Mesenchymal stem cell (in vitro differentiated cells and primary cell): ENCODE measurements at regions not wholly inside any gene's neighbourhood (a gene's known extent, or its start where the extent isn't known, plus 50 kb on each side); places are given as distances from the start of the nearest gene placed in this dataset.

ENCODE experiments used
- DNase-seq: peaks from one replicate; pipeline ENCODE4 v3.0.0-alpha.2; 2013
- H2AFZ ChIP-seq: one replicate; pipeline ENCODE4 v1.6.1; 2013; ENCODE audit warnings: low read depth, mild to moderate bottlenecking, control low read depth, inconsistent platforms, low read length, moderate library complexity
- H2AK5ac ChIP-seq: 2 replicates; pipeline ENCODE4 v1.6.1; 2013; ENCODE audit warnings: low read length, moderate library complexity, mild to moderate bottlenecking, inconsistent platforms; ENCODE audit not compliant: severe bottlenecking
- H2BK120ac ChIP-seq: one replicate; pipeline ENCODE4 v1.6.1; 2013; ENCODE audit warnings: low read depth, mild to moderate bottlenecking, inconsistent platforms, low read length, moderate library complexity
- H2BK12ac ChIP-seq, 2 experiments: one replicate each; pipeline ENCODE4 v1.6.1; 2013; ENCODE audit warnings: inconsistent platforms in 2 of 2, low read length in 2 of 2, mild to moderate bottlenecking in 2 of 2, moderate library complexity in 2 of 2, control low read depth in 1 of 2
- H2BK15ac ChIP-seq: one replicate; pipeline ENCODE4 v1.6.1; 2013; ENCODE audit warnings: mild to moderate bottlenecking, low read depth, inconsistent platforms; ENCODE audit not compliant: poor library complexity, severe bottlenecking
- H2BK5ac ChIP-seq: 2 replicates; pipeline ENCODE4 v1.6.1; 2013; ENCODE audit warnings: low read depth, mild to moderate bottlenecking, low read length, control low read depth, inconsistent platforms; ENCODE audit not compliant: poor library complexity, severe bottlenecking
- H3K14ac ChIP-seq, 2 experiments: one replicate each; pipeline ENCODE4 v1.6.1; 2013; ENCODE audit warnings: inconsistent platforms in 2 of 2, low read length in 2 of 2, control low read depth in 1 of 2, mild to moderate bottlenecking in 1 of 2, moderate library complexity in 1 of 2
- H3K18ac ChIP-seq, 2 experiments: one replicate each; pipeline ENCODE4 v1.6.1; 2013; ENCODE audit warnings: inconsistent platforms in 2 of 2, low read length in 2 of 2, control low read depth in 1 of 2, low read depth in 1 of 2, mild to moderate bottlenecking in 1 of 2
- H3K23ac ChIP-seq, 2 experiments: one replicate each; pipeline ENCODE4 v1.6.1; 2013; ENCODE audit warnings: inconsistent platforms in 2 of 2, low read length in 2 of 2, mild to moderate bottlenecking in 2 of 2, moderate library complexity in 2 of 2, control low read depth in 1 of 2
- H3K27ac ChIP-seq: 2 replicates; pipeline ENCODE4 v1.5.1; 2013; ENCODE audit warnings: mild to moderate bottlenecking, moderate library complexity, low read length, control low read depth, inconsistent platforms; ENCODE audit not compliant: poor library complexity, severe bottlenecking
- H3K27me3 ChIP-seq, 2 experiments: 2 replicates each; pipeline versions ENCODE4 v1.6.1 to v1.7.0; 2013; ENCODE audit warnings: low read length in 2 of 2, mild to moderate bottlenecking in 2 of 2, moderate library complexity in 2 of 2, control low read depth in 1 of 2, inconsistent platforms in 1 of 2; ENCODE audit not compliant: control insufficient read depth in 1 of 2, insufficient read depth in 1 of 2
- H3K36me3 ChIP-seq, 2 experiments: 2 replicates each; pipeline versions ENCODE4 v1.6.1 to v1.7.0; 2013; ENCODE audit warnings: low read length in 2 of 2, control low read depth in 1 of 2, inconsistent platforms in 1 of 2, low read depth in 1 of 2, mild to moderate bottlenecking in 1 of 2; ENCODE audit not compliant: insufficient read depth in 2 of 2, control insufficient read depth in 1 of 2
- H3K4ac ChIP-seq, 2 experiments: one replicate each; pipeline ENCODE4 v1.6.1; 2013; ENCODE audit warnings: inconsistent platforms in 2 of 2, low read length in 2 of 2, mild to moderate bottlenecking in 2 of 2, moderate library complexity in 2 of 2, control low read depth in 1 of 2, low read depth in 1 of 2
- H3K4me1 ChIP-seq: 2 replicates; pipeline ENCODE4 v1.6.1; 2013; ENCODE audit warnings: low read depth, low read length, control low read depth; ENCODE audit not compliant: control insufficient read depth, insufficient read depth
- H3K4me2 ChIP-seq: 2 replicates; pipeline ENCODE4 v1.6.1; 2013; ENCODE audit warnings: low read length, mild to moderate bottlenecking, inconsistent platforms; ENCODE audit not compliant: poor library complexity, severe bottlenecking
- H3K4me3 ChIP-seq, 2 experiments: 2 replicates each; pipeline versions ENCODE4 v1.5.1 to v1.7.0; 2013; ENCODE audit warnings: low read length in 2 of 2, mild to moderate bottlenecking in 2 of 2, control low read depth in 1 of 2, low read depth in 1 of 2; ENCODE audit not compliant: insufficient read depth in 1 of 2
- H3K79me1 ChIP-seq: replicated peaks from 2 replicates; pipeline ENCODE4 v1.6.1; 2013; ENCODE audit warnings: mild to moderate bottlenecking, control low read depth, low read length, inconsistent platforms; ENCODE audit not compliant: poor library complexity, severe bottlenecking
- H3K9ac ChIP-seq: 2 replicates; pipeline ENCODE4 v1.7.0; 2013; ENCODE audit warnings: mild to moderate bottlenecking, low read length, moderate library complexity
- H3K9me3 ChIP-seq: 2 replicates; pipeline ENCODE4 v1.7.0; 2013; ENCODE audit warnings: mild to moderate bottlenecking, low read length; ENCODE audit not compliant: control insufficient read depth
- H4K8ac ChIP-seq: one replicate; pipeline ENCODE4 v1.6.1; 2013; ENCODE audit warnings: inconsistent platforms, mild to moderate bottlenecking, low read length, moderate library complexity
- H4K91ac ChIP-seq: one replicate; pipeline ENCODE4 v1.6.1; 2013; ENCODE audit warnings: mild to moderate bottlenecking, low read length, inconsistent platforms
- WGBS: methylation state at CpG from one replicate; pipeline ENCODE4 v1.1.7; 2013; ENCODE audit warnings: mixed read lengths; 5-methylcytosine and 5-hydroxymethylcytosine counted together

DNA sequence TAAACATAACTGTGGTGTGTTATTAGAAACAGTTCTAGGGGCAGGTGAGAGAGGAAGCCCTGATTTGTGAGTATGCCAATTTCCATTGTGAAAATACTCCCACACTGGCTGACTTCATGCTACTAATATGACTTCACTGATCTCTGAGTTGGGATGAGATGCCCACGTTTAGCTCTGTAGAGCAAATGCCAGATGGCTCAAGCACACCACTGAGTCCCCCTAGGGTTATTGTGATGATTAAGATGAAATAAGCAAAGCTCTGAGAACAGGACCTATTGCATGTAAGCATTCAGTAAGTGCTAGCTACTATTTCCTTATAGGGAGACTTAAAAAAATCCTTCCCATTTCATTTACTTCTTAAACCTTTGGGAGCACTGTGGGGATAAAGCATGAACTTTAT, 117.6 kb downstream of the CENPF start:
- 67% methylated on average over 1 of the region's 1 CpG for WGBS

DNA sequence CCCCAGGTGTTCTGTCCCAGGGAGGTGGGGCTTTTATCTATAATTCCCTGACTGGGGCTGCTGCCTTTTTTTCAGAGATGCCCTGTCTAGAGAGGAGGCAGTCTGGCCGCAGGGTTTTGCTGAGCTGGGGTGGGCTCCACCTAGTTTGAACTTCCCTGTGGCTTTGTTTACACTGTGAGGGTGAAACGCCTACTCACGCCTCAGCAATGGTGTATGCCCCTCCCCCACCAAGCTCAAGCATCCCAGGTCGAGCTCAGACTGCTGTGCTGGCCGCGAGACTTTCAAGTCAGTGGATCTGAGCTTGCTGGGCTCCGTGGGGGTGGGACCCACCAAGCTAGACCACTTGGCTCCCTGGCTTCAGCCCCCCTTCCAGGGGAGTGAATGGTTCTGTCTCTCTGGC, 124.3 kb downstream of the CENPF start:
- Histone ChIP-seq H3K4ac (no peak overlapping the region), H2BK120ac (no peak overlapping the region), H3K27me3 (no peaks in the 10 kb centered on the region), H3K9ac (no peak overlapping the region), H4K91ac (no peak overlapping the region), H2BK12ac (no peak overlapping the region), H2BK15ac (no peak overlapping the region), H3K27ac (no peak overlapping the region), H4K8ac (no peak overlapping the region), H3K79me1 (no peaks in the 10 kb centered on the region), H2AFZ (no peak overlapping the region), H3K36me3 (no peaks in the 10 kb centered on the region), H3K4me3 (no peak overlapping the region), H3K4me1 (no peaks in the 10 kb centered on the region), H3K18ac (no peak overlapping the region), H3K9me3 (peaks cover 6% of the 10 kb centered on the region), H2AK5ac (no peak overlapping the region), H3K23ac (no peak overlapping the region), H2BK5ac (no peak overlapping the region), H3K14ac (no peak overlapping the region), H3K4me2 (no peak overlapping the region)
- no peak for DNase-seq
- 40% methylated on average over 7 of the region's 7 CpGs for WGBS

More for the DNA sequence above, 117.6 kb downstream of the CENPF start:
- no peak overlapping the region for H2BK12ac ChIP-seq
- no peaks in the 10 kb centered on the region for H3K4me1 ChIP-seq
- no peak overlapping the region for H3K14ac ChIP-seq
- H3K18ac ChIP-seq = no peak overlapping the region
- H2AFZ ChIP-seq = no peak overlapping the region
- H2AK5ac ChIP-seq = no peak overlapping the region
- no peak overlapping the region for H4K91ac ChIP-seq
- H2BK5ac ChIP-seq = no peak overlapping the region
- no peak for DNase-seq
- H3K36me3 ChIP-seq = no peaks in the 10 kb centered on the region
- no peak overlapping the region for H3K23ac ChIP-seq
- H3K79me1 ChIP-seq = no peaks in the 10 kb centered on the region
- no peak overlapping the region for H2BK120ac ChIP-seq
- no peak overlapping the region for H4K8ac ChIP-seq
- H2BK15ac ChIP-seq = no peak overlapping the region
- no peak overlapping the region for H3K9ac ChIP-seq
- H3K9me3 ChIP-seq = no peaks in the 10 kb centered on the region
- no peak overlapping the region for H3K4me2 ChIP-seq
- no peaks in the 10 kb centered on the region for H3K27me3 ChIP-seq
- H3K27ac ChIP-seq = no peak overlapping the region
- H3K4ac ChIP-seq = no peak overlapping the region
- no peak overlapping the region for H3K4me3 ChIP-seq

DNA sequence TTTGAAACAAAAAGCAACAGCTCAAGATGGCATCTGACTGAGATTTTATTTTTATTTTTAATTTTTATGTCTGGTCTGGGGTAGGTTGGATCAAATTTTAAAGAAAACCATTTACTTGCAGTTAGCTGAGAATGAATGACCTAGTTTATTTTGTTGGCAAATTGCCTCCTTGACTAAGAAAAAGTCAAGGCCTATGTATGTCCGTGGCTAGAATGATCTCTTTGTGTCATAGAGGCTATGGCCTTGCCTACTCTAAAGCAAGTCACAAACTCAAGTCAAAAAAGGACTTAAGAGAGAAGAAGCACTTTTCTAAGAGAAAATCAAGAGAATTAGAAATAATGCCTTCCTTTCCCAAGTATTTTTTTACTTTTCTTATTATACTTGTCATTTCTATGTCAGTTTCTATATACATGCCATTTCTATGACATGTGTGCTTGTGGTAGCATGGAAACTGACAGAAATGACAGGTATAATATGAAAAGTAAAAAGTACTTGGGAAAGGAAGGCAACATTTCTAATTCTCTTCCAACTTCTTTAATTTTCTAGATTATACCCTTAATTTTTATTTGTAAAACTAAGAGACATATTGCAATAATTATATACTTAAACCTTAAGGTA, 136.7 kb downstream of the CENPF start:
- Histone ChIP-seq H3K14ac (no peak overlapping the region), H4K8ac (no peak overlapping the region), H3K23ac (no peak overlapping the region), H4K91ac (no peak overlapping the region), H2AFZ (no peak overlapping the region), H3K9me3 (no peaks in the 10 kb centered on the region), H3K4me1 (no peaks in the 10 kb centered on the region), H3K4me2 (no peak overlapping the region), H2BK15ac (no peak overlapping the region), H3K18ac (no peak overlapping the region), H2BK120ac (no peak overlapping the region), H3K79me1 (no peaks in the 10 kb centered on the region), H2BK12ac (no peak overlapping the region), H3K4me3 (no peak overlapping the region), H2AK5ac (no peak overlapping the region), H2BK5ac (no peak overlapping the region), H3K27me3 (no peaks in the 10 kb centered on the region), H3K9ac (no peak overlapping the region), H3K36me3 (no peaks in the 10 kb centered on the region), H3K4ac (no peak overlapping the region), H3K27ac (no peak overlapping the region)
- no CpG with 5 or more reads among the region's 1 CpG for WGBS
- DNase-seq = no peak

DNA sequence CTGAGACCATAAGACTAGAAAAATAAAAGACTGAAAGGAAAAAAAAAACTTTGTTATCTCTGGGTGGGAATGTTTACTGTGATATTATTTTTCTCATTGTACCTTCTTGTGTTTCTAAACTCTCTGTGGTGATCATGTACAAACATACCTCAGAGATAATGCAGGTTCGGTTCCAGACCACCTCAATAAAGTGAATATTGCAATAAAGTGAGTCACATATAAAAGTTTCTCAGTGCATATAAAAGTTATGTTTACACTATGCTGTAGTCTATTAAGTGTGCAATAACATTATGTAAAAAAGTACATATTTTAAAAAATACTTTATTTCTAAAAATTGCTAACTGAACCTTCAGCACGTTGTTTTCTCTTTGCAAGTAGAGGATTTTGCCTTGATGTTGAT, 137.5 kb downstream of the CENPF start:
- no peaks in the 10 kb centered on the region for H3K4me1 ChIP-seq
- H3K79me1 ChIP-seq = no peaks in the 10 kb centered on the region
- H2BK12ac ChIP-seq = no peak overlapping the region
- no peak overlapping the region for H2AFZ ChIP-seq
- H3K4me2 ChIP-seq = no peak overlapping the region
- H3K23ac ChIP-seq = no peak overlapping the region
- H2AK5ac ChIP-seq = no peak overlapping the region
- no peak overlapping the region for H4K91ac ChIP-seq
- no peak overlapping the region for H4K8ac ChIP-seq
- no peak overlapping the region for H2BK5ac ChIP-seq
- H2BK120ac ChIP-seq = no peak overlapping the region
- H3K9me3 ChIP-seq = no peaks in the 10 kb centered on the region
- H3K4me3 ChIP-seq = no peak overlapping the region
- no peak overlapping the region for H3K14ac ChIP-seq
- no peak overlapping the region for H3K27ac ChIP-seq
- H3K9ac ChIP-seq = no peak overlapping the region
- no peak overlapping the region for H2BK15ac ChIP-seq
- no peaks in the 10 kb centered on the region for H3K36me3 ChIP-seq
- no peak overlapping the region for H3K4ac ChIP-seq
- DNase-seq = no peak
- no peaks in the 10 kb centered on the region for H3K27me3 ChIP-seq
- H3K18ac ChIP-seq = no peak overlapping the region
- WGBS = 86% methylated on average over 1 of the region's 2 CpGs
